HepG2 (cell line): ENCODE measurements at regions not wholly inside any gene's neighbourhood (a gene's known extent, or its start where the extent isn't known, plus 50 kb on each side); places are given as distances from the start of the nearest gene placed in this dataset.

ENCODE experiments used
- ATAC-seq: fragments of 200-7000 bp; cut with Tn5 transposase; 3 replicates; pipeline ENCODE4 v1.9.1; 2020; ENCODE audit warnings: mild to moderate bottlenecking, moderate library complexity
- BruUV-seq: library from RNA; stranded (reverse); fragments of 400-500 nt; replicated peaks from 2 replicates; lab custom pipeline; 2021; lab: Mats Ljungman, UMichigan
- CTCF ChIA-PET: fragments of 300-600 bp; formaldehyde crosslinking; extraction: SDS; loops from one replicate; lab custom pipeline; 2021; ENCODE audit warnings: low total read pairs, inconsistent platforms, low intra/inter-chr PET ratio; lab: Yijun Ruan, JAX
- POLR2A ChIA-PET: fragments of 350-600 bp; sonication (Branson Sonifier 250); formaldehyde crosslinking; loops from one replicate; lab custom pipeline; 2020; ENCODE audit warnings: antibody characterized with exemption, inconsistent platforms; lab: Yijun Ruan, JAX
- DNase-seq: peaks from one replicate; pipeline ENCODE4 v3.0.0-alpha.2; 2015; ENCODE audit warnings: low spot score
- FAIRE-seq: peaks from 3 replicates; lab custom pipeline; 2011; peaks lifted over from hg19 to GRCh38; lab: Jason Lieb, UNC
- H2AFZ ChIP-seq: one replicate; pipeline ENCODE4 v1.6.1; 2011; ENCODE audit warnings: low read length, inconsistent platforms
- H3K27ac ChIP-seq: fragments of 300-600 bp; 3 replicates; pipeline ENCODE4 v1.8.0; 2011; ENCODE audit warnings: mixed run types, mild to moderate bottlenecking, mixed read lengths, low read length, inconsistent platforms; ENCODE audit not compliant: insufficient read depth; ENCODE audit errors: extremely low read length
- H3K27me3 ChIP-seq, 2 experiments: fragments of 200-600 bp in 1 of 2; 2 replicates in 1 of 2; 3 replicates in 1 of 2; pipeline versions ENCODE4 v1.6.0 to v1.8.0; 2011; ENCODE audit warnings: low read length in 2 of 2, mild to moderate bottlenecking in 2 of 2, moderate library complexity in 2 of 2, inconsistent platforms in 1 of 2; ENCODE audit not compliant: insufficient read depth in 2 of 2, control insufficient read depth in 1 of 2
- H3K36me3 ChIP-seq, 2 experiments: fragments of 200-600 bp in 1 of 2; replicated peaks in 1 of 2; 2 replicates in 1 of 2; 3 replicates in 1 of 2; pipeline versions ENCODE4 v1.5.1 to v1.8.0; 2011; ENCODE audit warnings: low read length in 2 of 2, inconsistent platforms in 1 of 2; ENCODE audit not compliant: insufficient read depth in 2 of 2, control insufficient read depth in 1 of 2
- H3K4me1 ChIP-seq: 2 replicates; pipeline ENCODE4 v1.5.1; 2012; ENCODE audit warnings: low read length, inconsistent platforms; ENCODE audit not compliant: insufficient read depth
- H3K4me2 ChIP-seq: 2 replicates; pipeline ENCODE4 v1.6.0; 2011; ENCODE audit warnings: low read depth, low read length, inconsistent platforms
- H3K4me3 ChIP-seq, 3 experiments: fragments of 200-600 bp in 1 of 3; sonication (generic), shearing (Covaris generic) in 1 of 3; replicated peaks in 1 of 3; 2 replicates each; pipeline ENCODE4 v1.5.1; 2011 to 2016; ENCODE audit warnings: low read length in 3 of 3, inconsistent platforms in 2 of 3, low read depth in 2 of 3, mild to moderate bottlenecking in 2 of 3, control low read depth in 1 of 3, mixed read lengths in 1 of 3; ENCODE audit not compliant: insufficient read depth in 1 of 3
- H3K79me2 ChIP-seq: one replicate; pipeline ENCODE4 v1.6.1; 2011; ENCODE audit warnings: low read length, inconsistent platforms; ENCODE audit not compliant: insufficient read depth
- H3K9ac ChIP-seq: 2 replicates; pipeline ENCODE4 v1.6.0; 2011; ENCODE audit warnings: mild to moderate bottlenecking, low read depth, low read length, inconsistent platforms; ENCODE audit not compliant: insufficient read depth
- H3K9me3 ChIP-seq: 2 replicates; pipeline ENCODE4 v1.5.1; 2012; ENCODE audit warnings: mild to moderate bottlenecking, low read length
- H4K20me1 ChIP-seq: 2 replicates; pipeline ENCODE4 v1.6.0; 2011; ENCODE audit warnings: inconsistent platforms, mild to moderate bottlenecking, low read length, moderate library complexity; ENCODE audit not compliant: insufficient read depth
- CENPBD1 ChIP-seq: sonication (generic); formaldehyde crosslinking; IDR thresholded peaks from 2 replicates; pipeline ENCODE4 v1.8.0; 2022; ENCODE audit warnings: missing genetic modification reagents, low read depth, mild to moderate bottlenecking, borderline replicate concordance
- CHCHD3 ChIP-seq: sonication (generic); formaldehyde crosslinking; IDR thresholded peaks from 2 replicates; pipeline ENCODE4 v1.8.0; 2022; ENCODE audit warnings: mild to moderate bottlenecking, missing genetic modification reagents, moderate library complexity
- KDM4B ChIP-seq: sonication (generic); formaldehyde crosslinking; IDR thresholded peaks from 2 replicates; pipeline ENCODE4 v1.4.0; 2020; ENCODE audit warnings: missing genetic modification reagents
- ZBTB38 ChIP-seq: sonication (generic); formaldehyde crosslinking; IDR thresholded peaks from 2 replicates; pipeline ENCODE4 v1.5.1; 2020; ENCODE audit warnings: mild to moderate bottlenecking, missing genetic modification reagents
- WGBS: methylation state at CpG from one replicate; pipeline ENCODE4 v1.1.6; 2017; ENCODE audit warnings: low lambda C conversion rate; 5-methylcytosine and 5-hydroxymethylcytosine counted together
- in situ Hi-C: cut with HindIII; loops from 2 replicates; pipeline ENCODE4 v1.10.0; 2017; ENCODE audit warnings: low pct_unique_long_range_greater_than_20kb; ENCODE audit not compliant: extremely low pct_ligation_motif_present
- intact Hi-C: fragments of 100-400 bp; cut with micrococcal nuclease; formaldehyde crosslinking; loops from one replicate; pipeline ENCODE4 v1.10.0; 2022; ENCODE audit not compliant: unreplicated experiment
- TF ChIP-seq, protein P1 (sequence below): sonication (generic); formaldehyde crosslinking; IDR thresholded peaks from 2 replicates; pipeline ENCODE4 v1.8.0; 2022; ENCODE audit warnings: mild to moderate bottlenecking, missing genetic modification reagents; ENCODE audit not compliant: insufficient replicate concordance
- TF ChIP-seq, protein P2 (sequence below): sonication (generic); formaldehyde crosslinking; IDR thresholded peaks from 2 replicates; pipeline ENCODE4 v1.5.0; 2020; ENCODE audit warnings: mild to moderate bottlenecking, missing genetic modification reagents
- TF ChIP-seq, protein P3 (sequence below): sonication (generic); formaldehyde crosslinking; IDR thresholded peaks from 2 replicates; pipeline ENCODE4 v1.5.1; 2020; ENCODE audit warnings: mild to moderate bottlenecking, missing genetic modification reagents, moderate library complexity
- TF ChIP-seq, protein P4 (sequence below): sonication (generic); formaldehyde crosslinking; IDR thresholded peaks from 2 replicates; pipeline ENCODE4 v1.9.0; 2021; ENCODE audit warnings: missing genetic modification reagents, borderline replicate concordance

DNA sequence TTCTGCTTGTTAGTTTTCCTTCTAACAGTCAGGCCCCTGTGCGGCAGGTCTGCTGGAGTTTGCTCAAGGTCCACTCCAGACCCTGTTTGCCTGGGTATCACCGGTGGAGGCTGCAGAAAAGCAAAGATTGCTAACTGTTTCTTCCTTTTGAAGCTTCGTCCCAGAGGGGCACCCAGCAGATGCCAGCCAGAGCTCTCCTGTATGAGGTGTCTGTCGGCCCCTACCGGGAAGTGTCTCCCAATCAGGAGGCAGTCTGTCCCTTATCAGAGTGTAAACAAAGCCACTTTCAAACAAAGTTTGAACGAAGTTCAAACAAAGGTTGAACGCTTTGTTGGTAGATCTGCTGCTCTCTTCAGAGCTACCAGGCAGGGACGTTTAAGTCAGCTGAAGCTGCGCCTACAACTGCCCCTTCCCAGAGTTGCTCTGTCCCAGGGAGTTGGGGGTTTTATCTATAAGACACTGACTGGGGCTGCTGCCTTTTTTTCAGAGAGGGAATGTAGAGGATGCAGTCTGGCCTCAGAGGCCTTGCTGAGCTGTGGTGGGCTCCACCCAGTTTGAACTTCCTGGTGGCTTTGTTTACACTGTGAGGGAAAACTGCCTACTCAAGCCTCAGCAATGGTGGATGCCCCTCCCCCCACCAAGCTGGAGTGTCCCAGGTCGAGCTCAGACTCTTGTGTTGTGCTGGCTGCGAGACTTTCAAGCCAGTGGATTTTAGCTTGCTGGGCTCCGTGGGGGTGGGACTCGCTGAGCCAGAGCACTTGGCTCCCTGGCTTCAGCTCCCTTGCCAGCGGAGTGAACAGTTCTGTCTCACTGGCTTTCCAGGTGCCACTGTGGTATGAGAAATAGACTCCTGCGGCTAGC lies 401.8 kb downstream of the SRGAP2C start (continued):
- TF ChIP-seq CENPBD1 (CRISPR knock-in tag), result no peak

- Histone ChIP-seq H3K4me3 (no peak overlapping the region; a peak in 1 of 6 replicates), H4K20me1 (no peaks in the 10 kb centered on the region), H3K79me2 (no peaks in the 10 kb centered on the region), H3K9me3 (peaks cover 17% of the 10 kb centered on the region), H3K27me3 (no peaks in the 10 kb centered on the region), H3K36me3 (no peaks in the 10 kb centered on the region), H2AFZ (peak overlapping the region; percentile 56), H3K9ac (peak overlapping the region; percentile 66), H3K4me2 (peak overlapping the region; percentile 71), H3K4me1 (peaks cover 40% of the 10 kb centered on the region), H3K27ac (peak overlapping the region; percentile 98)
- ATAC-seq (peak; percentile 24), DNase-seq (no peak), FAIRE-seq (no peak)
- WGBS, result 97% methylated on average over 5 of the region's 5 CpGs
- in situ Hi-C loops, result no loop called here
- POLR2A ChIA-PET, result interaction anchor here (1.0 to 2.9 kb wide), 9 partner anchors 43 to 77 kb away, joined by 3 to 64 read pairs (median 9); no protein-coding TSS in a partner anchor
- intact Hi-C loops, result loop anchor here (2.0 kb wide), 1 partner anchor 76 kb away; no protein-coding TSS in a partner anchor
- BruUV-seq, result no TSS peak
- CTCF ChIA-PET, result no interaction called here
- TF ChIP-seq ZBTB38 (CRISPR knock-in tag), result peak; percentile 47; the same call in 1 of the 2 replicates
- no peak for TF ChIP-seq KDM4B (CRISPR knock-in tag)
- no peak for TF ChIP-seq CHCHD3 (CRISPR knock-in tag)
- TF ChIP-seq, protein P1, sequence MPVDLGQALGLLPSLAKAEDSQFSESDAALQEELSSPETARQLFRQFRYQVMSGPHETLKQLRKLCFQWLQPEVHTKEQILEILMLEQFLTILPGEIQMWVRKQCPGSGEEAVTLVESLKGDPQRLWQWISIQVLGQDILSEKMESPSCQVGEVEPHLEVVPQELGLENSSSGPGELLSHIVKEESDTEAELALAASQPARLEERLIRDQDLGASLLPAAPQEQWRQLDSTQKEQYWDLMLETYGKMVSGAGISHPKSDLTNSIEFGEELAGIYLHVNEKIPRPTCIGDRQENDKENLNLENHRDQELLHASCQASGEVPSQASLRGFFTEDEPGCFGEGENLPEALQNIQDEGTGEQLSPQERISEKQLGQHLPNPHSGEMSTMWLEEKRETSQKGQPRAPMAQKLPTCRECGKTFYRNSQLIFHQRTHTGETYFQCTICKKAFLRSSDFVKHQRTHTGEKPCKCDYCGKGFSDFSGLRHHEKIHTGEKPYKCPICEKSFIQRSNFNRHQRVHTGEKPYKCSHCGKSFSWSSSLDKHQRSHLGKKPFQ (CRISPR knock-in tag), result peak; percentile 17
- TF ChIP-seq, protein P2, sequence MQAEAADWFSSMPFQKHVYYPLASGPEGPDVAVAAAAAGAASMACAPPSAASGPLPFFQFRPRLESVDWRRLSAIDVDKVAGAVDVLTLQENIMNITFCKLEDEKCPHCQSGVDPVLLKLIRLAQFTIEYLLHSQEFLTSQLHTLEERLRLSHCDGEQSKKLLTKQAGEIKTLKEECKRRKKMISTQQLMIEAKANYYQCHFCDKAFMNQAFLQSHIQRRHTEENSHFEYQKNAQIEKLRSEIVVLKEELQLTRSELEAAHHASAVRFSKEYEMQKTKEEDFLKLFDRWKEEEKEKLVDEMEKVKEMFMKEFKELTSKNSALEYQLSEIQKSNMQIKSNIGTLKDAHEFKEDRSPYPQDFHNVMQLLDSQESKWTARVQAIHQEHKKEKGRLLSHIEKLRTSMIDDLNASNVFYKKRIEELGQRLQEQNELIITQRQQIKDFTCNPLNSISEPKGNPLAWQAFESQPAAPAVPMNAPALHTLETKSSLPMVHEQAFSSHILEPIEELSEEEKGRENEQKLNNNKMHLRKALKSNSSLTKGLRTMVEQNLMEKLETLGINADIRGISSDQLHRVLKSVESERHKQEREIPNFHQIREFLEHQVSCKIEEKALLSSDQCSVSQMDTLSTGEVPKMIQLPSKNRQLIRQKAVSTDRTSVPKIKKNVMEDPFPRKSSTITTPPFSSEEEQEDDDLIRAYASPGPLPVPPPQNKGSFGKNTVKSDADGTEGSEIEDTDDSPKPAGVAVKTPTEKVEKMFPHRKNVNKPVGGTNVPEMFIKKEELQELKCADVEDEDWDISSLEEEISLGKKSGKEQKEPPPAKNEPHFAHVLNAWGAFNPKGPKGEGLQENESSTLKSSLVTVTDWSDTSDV (CRISPR knock-in tag), result 0 out of 2 replicates have a peak, but pooled peaks have one; percentile 45
- TF ChIP-seq, protein P3, sequence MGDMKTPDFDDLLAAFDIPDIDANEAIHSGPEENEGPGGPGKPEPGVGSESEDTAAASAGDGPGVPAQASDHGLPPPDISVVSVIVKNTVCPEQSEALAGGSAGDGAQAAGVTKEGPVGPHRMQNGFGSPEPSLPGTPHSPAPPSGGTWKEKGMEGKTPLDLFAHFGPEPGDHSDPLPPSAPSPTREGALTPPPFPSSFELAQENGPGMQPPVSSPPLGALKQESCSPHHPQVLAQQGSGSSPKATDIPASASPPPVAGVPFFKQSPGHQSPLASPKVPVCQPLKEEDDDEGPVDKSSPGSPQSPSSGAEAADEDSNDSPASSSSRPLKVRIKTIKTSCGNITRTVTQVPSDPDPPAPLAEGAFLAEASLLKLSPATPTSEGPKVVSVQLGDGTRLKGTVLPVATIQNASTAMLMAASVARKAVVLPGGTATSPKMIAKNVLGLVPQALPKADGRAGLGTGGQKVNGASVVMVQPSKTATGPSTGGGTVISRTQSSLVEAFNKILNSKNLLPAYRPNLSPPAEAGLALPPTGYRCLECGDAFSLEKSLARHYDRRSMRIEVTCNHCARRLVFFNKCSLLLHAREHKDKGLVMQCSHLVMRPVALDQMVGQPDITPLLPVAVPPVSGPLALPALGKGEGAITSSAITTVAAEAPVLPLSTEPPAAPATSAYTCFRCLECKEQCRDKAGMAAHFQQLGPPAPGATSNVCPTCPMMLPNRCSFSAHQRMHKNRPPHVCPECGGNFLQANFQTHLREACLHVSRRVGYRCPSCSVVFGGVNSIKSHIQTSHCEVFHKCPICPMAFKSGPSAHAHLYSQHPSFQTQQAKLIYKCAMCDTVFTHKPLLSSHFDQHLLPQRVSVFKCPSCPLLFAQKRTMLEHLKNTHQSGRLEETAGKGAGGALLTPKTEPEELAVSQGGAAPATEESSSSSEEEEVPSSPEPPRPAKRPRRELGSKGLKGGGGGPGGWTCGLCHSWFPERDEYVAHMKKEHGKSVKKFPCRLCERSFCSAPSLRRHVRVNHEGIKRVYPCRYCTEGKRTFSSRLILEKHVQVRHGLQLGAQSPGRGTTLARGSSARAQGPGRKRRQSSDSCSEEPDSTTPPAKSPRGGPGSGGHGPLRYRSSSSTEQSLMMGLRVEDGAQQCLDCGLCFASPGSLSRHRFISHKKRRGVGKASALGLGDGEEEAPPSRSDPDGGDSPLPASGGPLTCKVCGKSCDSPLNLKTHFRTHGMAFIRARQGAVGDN (CRISPR knock-in tag), result peak; percentile 53; the same call in 1 of the 2 replicates
- TF ChIP-seq, protein P4, sequence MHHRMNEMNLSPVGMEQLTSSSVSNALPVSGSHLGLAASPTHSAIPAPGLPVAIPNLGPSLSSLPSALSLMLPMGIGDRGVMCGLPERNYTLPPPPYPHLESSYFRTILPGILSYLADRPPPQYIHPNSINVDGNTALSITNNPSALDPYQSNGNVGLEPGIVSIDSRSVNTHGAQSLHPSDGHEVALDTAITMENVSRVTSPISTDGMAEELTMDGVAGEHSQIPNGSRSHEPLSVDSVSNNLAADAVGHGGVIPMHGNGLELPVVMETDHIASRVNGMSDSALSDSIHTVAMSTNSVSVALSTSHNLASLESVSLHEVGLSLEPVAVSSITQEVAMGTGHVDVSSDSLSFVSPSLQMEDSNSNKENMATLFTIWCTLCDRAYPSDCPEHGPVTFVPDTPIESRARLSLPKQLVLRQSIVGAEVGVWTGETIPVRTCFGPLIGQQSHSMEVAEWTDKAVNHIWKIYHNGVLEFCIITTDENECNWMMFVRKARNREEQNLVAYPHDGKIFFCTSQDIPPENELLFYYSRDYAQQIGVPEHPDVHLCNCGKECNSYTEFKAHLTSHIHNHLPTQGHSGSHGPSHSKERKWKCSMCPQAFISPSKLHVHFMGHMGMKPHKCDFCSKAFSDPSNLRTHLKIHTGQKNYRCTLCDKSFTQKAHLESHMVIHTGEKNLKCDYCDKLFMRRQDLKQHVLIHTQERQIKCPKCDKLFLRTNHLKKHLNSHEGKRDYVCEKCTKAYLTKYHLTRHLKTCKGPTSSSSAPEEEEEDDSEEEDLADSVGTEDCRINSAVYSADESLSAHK (CRISPR knock-in tag), result no peak
Measured at GRCh38 chr1:121587230-121587569, 402.4 kb downstream of the SRGAP2C start.
